SH-SY5Y (cell line): ENCODE measurements at regions not wholly inside any gene's neighbourhood (a gene's known extent, or its start where the extent isn't known, plus 50 kb on each side); places are given as distances from the start of the nearest gene placed in this dataset.

ENCODE experiments used
- GATA2 ChIP-seq: IDR thresholded peaks from 2 replicates; pipeline ENCODE4 v1.6.1; 2011; ENCODE audit warnings: mild to moderate bottlenecking, low read depth, low read length
- GATA3 ChIP-seq: IDR thresholded peaks from 2 replicates; pipeline ENCODE4 v1.6.1; 2011; ENCODE audit warnings: low read depth, mild to moderate bottlenecking, low read length, moderate library complexity

- TF ChIP-seq GATA2 (no peak), GATA3 (no peak)
These were observed 337.4 kb upstream of the PODXL start for GRCh38 chr7:131893631-131894340.

GRCh38 chr7:131890176-131890575 lies 333.7 kb upstream of the PODXL start:
- TF ChIP-seq GATA3 (no peak), GATA2 (no peak)

- TF ChIP-seq GATA3 (no peak), GATA2 (no peak)
These were observed 333.2 kb upstream of the PODXL start for GRCh38 chr7:131889572-131890150.

GRCh38 chr7:131883769-131884168 lies 327.3 kb upstream of the PODXL start:
- TF ChIP-seq GATA2 (no peak), GATA3 (no peak)

- TF ChIP-seq GATA2 (no peak), GATA3 (no peak)
These were observed 326.8 kb upstream of the PODXL start for GRCh38 chr7:131883196-131883595.

- no peak for TF ChIP-seq GATA2
- TF ChIP-seq GATA3: no peak
These were observed 325.9 kb upstream of the PODXL start for GRCh38 chr7:131882321-131882720.

GRCh38 chr7:131880078-131880477 lies 323.6 kb upstream of the PODXL start:
- TF ChIP-seq GATA2 (no peak), GATA3 (no peak)

- no peak for TF ChIP-seq GATA3
- TF ChIP-seq GATA2: no peak
These were observed 323.0 kb upstream of the PODXL start for GRCh38 chr7:131879424-131879823.

- TF ChIP-seq GATA3 (no peak), GATA2 (no peak)
These were observed 322.3 kb upstream of the PODXL start for GRCh38 chr7:131878777-131879176.

GRCh38 chr7:131873581-131873980 lies 317.2 kb upstream of the PODXL start:
- TF ChIP-seq GATA2: no peak
- TF ChIP-seq GATA3: no peak

- TF ChIP-seq GATA3: no peak
- no peak for TF ChIP-seq GATA2
These were observed 313.6 kb upstream of the PODXL start for GRCh38 chr7:131869986-131870385.

GRCh38 chr7:131869169-131869844 lies 312.9 kb upstream of the PODXL start:
- no peak for TF ChIP-seq GATA3
- no peak for TF ChIP-seq GATA2

GRCh38 chr7:131867461-131867860 lies 311.0 kb upstream of the PODXL start:
- no peak for TF ChIP-seq GATA2
- no peak for TF ChIP-seq GATA3

- no peak for TF ChIP-seq GATA2
- no peak for TF ChIP-seq GATA3
These were observed 309.5 kb upstream of the PODXL start for GRCh38 chr7:131865911-131866310.
